IMR-90 (cell line): ENCODE measurements at regions not wholly inside any gene's neighbourhood (a gene's known extent, or its start where the extent isn't known, plus 50 kb on each side); places are given as distances from the start of the nearest gene placed in this dataset.

Source experiments
- ATAC-seq: fragments of 200-7000 bp; cut with Tn5 transposase; 2 replicates; pipeline ENCODE4 v1.9.1; 2020; ENCODE audit warnings: low read depth, mild to moderate bottlenecking, moderate library complexity
- BruUV-seq: library from RNA; stranded (reverse); fragments of 400-500 nt; replicated peaks from 2 replicates; lab custom pipeline; 2021; lab: Mats Ljungman, UMichigan
- CTCF ChIA-PET: fragments of 300-600 bp; formaldehyde crosslinking; extraction: SDS; loops from one replicate; lab custom pipeline; 2021; ENCODE audit warnings: antibody characterized with exemption; lab: Yijun Ruan, JAX
- POLR2A ChIA-PET: fragments of 300-600 bp; sonication (Branson Sonifier 250); formaldehyde crosslinking; loops from one replicate; lab custom pipeline; 2022; ENCODE audit warnings: antibody characterized with exemption; ENCODE audit not compliant: unreplicated experiment; lab: Charles Lee
- DNase-seq: peaks from one replicate; pipeline ENCODE4 v3.0.0; 2013
- H2AFZ ChIP-seq: replicated peaks from 2 replicates; pipeline ENCODE3; 2013; ENCODE audit warnings: low read length, mild to moderate bottlenecking; ENCODE audit not compliant: poor library complexity
- H2AK5ac ChIP-seq: 2 replicates; pipeline ENCODE4 v1.6.1; 2013; ENCODE audit warnings: low read depth, low read length, inconsistent platforms
- H2AK9ac ChIP-seq: replicated peaks from 2 replicates; pipeline ENCODE3; 2013; ENCODE audit warnings: mild to moderate bottlenecking, low read depth, low read length, moderate library complexity; ENCODE audit not compliant: poor library complexity
- H2BK120ac ChIP-seq: 2 replicates; pipeline ENCODE4 v1.6.1; 2013; ENCODE audit warnings: low read depth, low read length, inconsistent platforms
- H2BK15ac ChIP-seq: 3 replicates; pipeline ENCODE4 v1.6.1; 2013; ENCODE audit warnings: low read depth, low read length, inconsistent platforms
- H2BK20ac ChIP-seq: 2 replicates; pipeline ENCODE4 v1.6.1; 2013; ENCODE audit warnings: low read depth, mild to moderate bottlenecking, inconsistent platforms, low read length, moderate library complexity
- H2BK5ac ChIP-seq: 2 replicates; pipeline ENCODE4 v1.6.1; 2013; ENCODE audit warnings: mild to moderate bottlenecking, low read depth, low read length, inconsistent platforms; ENCODE audit not compliant: poor library complexity, severe bottlenecking
- H3K14ac ChIP-seq: replicated peaks from 2 replicates; pipeline ENCODE4 v1.6.1; 2013; ENCODE audit warnings: low read depth, low read length, inconsistent platforms
- H3K18ac ChIP-seq: 2 replicates; pipeline ENCODE4 v1.6.1; 2013; ENCODE audit warnings: low read depth, low read length, control low read depth
- H3K23ac ChIP-seq: 2 replicates; pipeline ENCODE4 v1.6.1; 2013; ENCODE audit warnings: low read depth, low read length, inconsistent platforms
- H3K27ac ChIP-seq: 2 replicates; pipeline ENCODE4 v1.5.1; 2013; ENCODE audit warnings: mild to moderate bottlenecking, control low read depth, low read length; ENCODE audit not compliant: insufficient read depth
- H3K27me3 ChIP-seq: 2 replicates; pipeline ENCODE4 v1.6.1; 2013; ENCODE audit warnings: low read length; ENCODE audit not compliant: control insufficient read depth, insufficient read depth
- H3K36me3 ChIP-seq: 2 replicates; pipeline ENCODE4 v1.6.1; 2013; ENCODE audit warnings: low read length, mixed read lengths; ENCODE audit not compliant: control insufficient read depth, insufficient read depth
- H3K4ac ChIP-seq: 2 replicates; pipeline ENCODE4 v1.6.1; 2013; ENCODE audit warnings: low read depth, low read length, inconsistent platforms
- H3K4me1 ChIP-seq: 2 replicates; pipeline ENCODE4 v1.6.1; 2013; ENCODE audit warnings: low read length, mixed read lengths; ENCODE audit not compliant: control insufficient read depth, insufficient read depth
- H3K4me2 ChIP-seq: 2 replicates; pipeline ENCODE4 v1.6.1; 2013; ENCODE audit warnings: low read depth, mild to moderate bottlenecking, control low read depth, low read length, moderate library complexity
- H3K4me3 ChIP-seq: 2 replicates; pipeline ENCODE4 v1.5.1; 2013; ENCODE audit warnings: low read depth, mild to moderate bottlenecking, control low read depth, low read length, moderate library complexity; ENCODE audit not compliant: insufficient read depth
- H3K56ac ChIP-seq: 2 replicates; pipeline ENCODE4 v1.6.1; 2013; ENCODE audit warnings: low read length, inconsistent platforms; ENCODE audit not compliant: insufficient read depth; ENCODE audit errors: extremely low read depth
- H3K79me1 ChIP-seq, 2 experiments: 2 replicates each; pipeline ENCODE4 v1.6.1; 2013; ENCODE audit warnings: low read length in 2 of 2, inconsistent platforms in 1 of 2, low read depth in 1 of 2
- H3K9ac ChIP-seq: 2 replicates; pipeline ENCODE4 v1.6.1; 2013; ENCODE audit warnings: low read depth, low read length, control low read depth
- H3K9me1 ChIP-seq: 2 replicates; pipeline ENCODE4 v1.6.1; 2013; ENCODE audit warnings: low read length, inconsistent platforms; ENCODE audit not compliant: insufficient read depth
- H3K9me3 ChIP-seq: 2 replicates; pipeline ENCODE4 v1.6.1; 2013; ENCODE audit warnings: low read length; ENCODE audit not compliant: control insufficient read depth, insufficient read depth
- H4K20me1 ChIP-seq: 2 replicates; pipeline ENCODE4 v1.6.1; 2013; ENCODE audit warnings: low read length, inconsistent platforms; ENCODE audit not compliant: insufficient read depth
- H4K5ac ChIP-seq: 2 replicates; pipeline ENCODE4 v1.6.1; 2013; ENCODE audit warnings: mild to moderate bottlenecking, low read depth, low read length, control low read depth
- H4K8ac ChIP-seq, 2 experiments: 2 replicates each; pipeline ENCODE4 v1.6.1; 2013; ENCODE audit warnings: low read depth in 2 of 2, low read length in 2 of 2, control low read depth in 1 of 2, inconsistent platforms in 1 of 2
- H4K91ac ChIP-seq: 2 replicates; pipeline ENCODE4 v1.6.1; 2013; ENCODE audit warnings: low read depth, low read length, inconsistent platforms; ENCODE audit not compliant: insufficient read depth
- BHLHE40 ChIP-seq: fragments of 150-350 bp; IDR thresholded peaks from 2 replicates; pipeline ENCODE4 v1.6.1; 2016; ENCODE audit warnings: mild to moderate bottlenecking, low read depth, low read length
- CEBPB ChIP-seq: IDR thresholded peaks from 2 replicates; pipeline ENCODE4 v1.6.1; 2012; ENCODE audit warnings: low read depth, low read length, improper control_type of control experiment
- FOS ChIP-seq: fragments of 150-350 bp; IDR thresholded peaks from 2 replicates; pipeline ENCODE4 v1.6.1; 2016; ENCODE audit warnings: low read depth, low read length
- MAFK ChIP-seq: IDR thresholded peaks from 2 replicates; pipeline ENCODE4 v1.6.1; 2012; ENCODE audit warnings: low read depth, low read length, improper control_type of control experiment
- MAZ ChIP-seq: IDR thresholded peaks from 2 replicates; pipeline ENCODE4 v1.6.1; 2012; ENCODE audit warnings: low read depth, mild to moderate bottlenecking, low read length, improper control_type of control experiment, moderate library complexity, borderline replicate concordance
- MXI1 ChIP-seq: IDR thresholded peaks from 2 replicates; pipeline ENCODE4 v1.6.1; 2012; ENCODE audit warnings: low read depth, mild to moderate bottlenecking, low read length, moderate library complexity, borderline replicate concordance
- NFE2L2 ChIP-seq: fragments of 150-350 bp; IDR thresholded peaks from 2 replicates; pipeline ENCODE4 v1.6.1; 2016; ENCODE audit warnings: low read depth, mild to moderate bottlenecking, low read length
- POLR2A ChIP-seq: IDR thresholded peaks from 2 replicates; pipeline ENCODE4 v1.6.1; 2012; ENCODE audit warnings: mild to moderate bottlenecking, low read depth, low read length
- RAD21 ChIP-seq: IDR thresholded peaks from 2 replicates; pipeline ENCODE4 v1.6.1; 2012; ENCODE audit warnings: low read length, improper control_type of control experiment
- RCOR1 ChIP-seq: IDR thresholded peaks from 2 replicates; pipeline ENCODE4 v1.6.1; 2012; ENCODE audit warnings: mild to moderate bottlenecking, low read length, improper control_type of control experiment; ENCODE audit not compliant: insufficient replicate concordance
- RFX5 ChIP-seq: IDR thresholded peaks from 2 replicates; pipeline ENCODE4 v1.8.0; 2012; ENCODE audit warnings: low read depth, mild to moderate bottlenecking, low read length, moderate library complexity
- SMC3 ChIP-seq: fragments of 150-350 bp; IDR thresholded peaks from 2 replicates; pipeline ENCODE4 v1.6.1; 2016; ENCODE audit warnings: low read depth, mild to moderate bottlenecking, antibody characterized with exemption, low read length, moderate library complexity
- WGBS, 2 experiments: methylation state at CpG; one replicate each; pipeline versions ENCODE4 v1.1.5 to v1.1.7; 2013; ENCODE audit warnings: missing lambda C conversion rate in 2 of 2; ENCODE audit not compliant: insufficient read length in 1 of 2; ENCODE audit errors: extremely low coverage in 2 of 2; 5-methylcytosine and 5-hydroxymethylcytosine counted together
- dilution Hi-C: fragments of 300-500 bp; cut with HindIII; formaldehyde crosslinking; loops from one replicate; pipeline ENCODE4 v1.14.3; 2018; ENCODE audit warnings: low sequenced_read_pairs; ENCODE audit not compliant: unreplicated experiment
- in situ Hi-C: fragments of 300-500 bp; cut with MboI; formaldehyde crosslinking; loops from 3 replicates; pipeline ENCODE4 v1.14.3; 2019; ENCODE audit warnings: low sequenced_read_pairs, inconsistent platforms, mixed read lengths
- intact Hi-C: fragments of 100-400 bp; cut with micrococcal nuclease; formaldehyde crosslinking; loops from 2 replicates; pipeline ENCODE4 v1.10.0; 2022
- TF ChIP-seq, protein P1 (sequence below): conservative IDR thresholded peaks from 2 replicates; pipeline ENCODE4 v1.5.1; 2012; ENCODE audit warnings: mild to moderate bottlenecking, low read depth, low read length, improper control_type of control experiment
- TF ChIP-seq, protein P2 (sequence below): fragments of 150-350 bp; IDR thresholded peaks from 2 replicates; pipeline ENCODE4 v1.6.1; 2016; ENCODE audit warnings: low read depth, mild to moderate bottlenecking, low read length, moderate library complexity, borderline replicate concordance
- TF ChIP-seq, protein P3 (sequence below): fragments of 150-350 bp; IDR thresholded peaks from 2 replicates; pipeline ENCODE4 v1.6.1; 2017; ENCODE audit warnings: mild to moderate bottlenecking, antibody characterized with exemption, low read length, low read depth

DNA sequence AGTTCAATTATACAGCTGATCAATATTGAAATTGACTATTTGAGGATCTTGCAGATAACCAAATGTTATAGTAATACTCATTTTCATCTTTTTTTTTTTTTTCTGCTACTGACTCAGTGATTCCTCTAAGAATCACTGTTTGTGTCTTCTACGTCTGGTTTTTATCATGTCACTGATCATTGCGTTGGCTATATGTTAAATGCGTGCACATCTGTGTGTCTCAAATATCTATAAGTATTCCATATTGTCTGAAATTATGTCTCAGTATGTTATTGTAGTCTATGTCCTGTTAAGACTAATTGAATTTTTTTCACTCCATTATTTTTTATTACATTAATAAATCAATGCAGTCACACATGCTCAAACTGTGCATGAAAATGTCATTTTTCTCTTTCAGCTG lies 200.5 kb downstream of the PCDH20 start:
- no peaks in the 10 kb centered on the region for H3K4me1 ChIP-seq
- H2AK5ac ChIP-seq: no peak overlapping the region
- no peaks in the 10 kb centered on the region for H3K79me1 ChIP-seq
- no peak overlapping the region for H3K27ac ChIP-seq
- H3K4me3 ChIP-seq: no peak overlapping the region
- ATAC-seq (no peak), DNase-seq (no peak)
- no peak overlapping the region for H4K5ac ChIP-seq
- no CpG with 5 or more reads among the region's 3 CpGs for WGBS, 2 experiments
- POLR2A ChIA-PET: no interaction called here
- in situ Hi-C loops (no loop called here), intact Hi-C loops (no loop called here), dilution Hi-C loops (no loop called here)
- no peak overlapping the region for H3K4ac ChIP-seq
- H3K27me3 ChIP-seq: no peaks in the 10 kb centered on the region
- H3K23ac ChIP-seq: no peak overlapping the region
- H2BK5ac ChIP-seq: no peak overlapping the region
- no peak overlapping the region for H2AK9ac ChIP-seq
- CTCF ChIA-PET: no interaction called here
- TF ChIP-seq POLR2A (no peak), MAZ (no peak), BHLHE40 (no peak), SMC3 (no peak), MXI1 (no peak), RFX5 (no peak), RCOR1 (no peak), MAFK (no peak), CEBPB (no peak), NFE2L2 (no peak), RAD21 (no peak), FOS (no peak)
- TF ChIP-seq, protein P1, sequence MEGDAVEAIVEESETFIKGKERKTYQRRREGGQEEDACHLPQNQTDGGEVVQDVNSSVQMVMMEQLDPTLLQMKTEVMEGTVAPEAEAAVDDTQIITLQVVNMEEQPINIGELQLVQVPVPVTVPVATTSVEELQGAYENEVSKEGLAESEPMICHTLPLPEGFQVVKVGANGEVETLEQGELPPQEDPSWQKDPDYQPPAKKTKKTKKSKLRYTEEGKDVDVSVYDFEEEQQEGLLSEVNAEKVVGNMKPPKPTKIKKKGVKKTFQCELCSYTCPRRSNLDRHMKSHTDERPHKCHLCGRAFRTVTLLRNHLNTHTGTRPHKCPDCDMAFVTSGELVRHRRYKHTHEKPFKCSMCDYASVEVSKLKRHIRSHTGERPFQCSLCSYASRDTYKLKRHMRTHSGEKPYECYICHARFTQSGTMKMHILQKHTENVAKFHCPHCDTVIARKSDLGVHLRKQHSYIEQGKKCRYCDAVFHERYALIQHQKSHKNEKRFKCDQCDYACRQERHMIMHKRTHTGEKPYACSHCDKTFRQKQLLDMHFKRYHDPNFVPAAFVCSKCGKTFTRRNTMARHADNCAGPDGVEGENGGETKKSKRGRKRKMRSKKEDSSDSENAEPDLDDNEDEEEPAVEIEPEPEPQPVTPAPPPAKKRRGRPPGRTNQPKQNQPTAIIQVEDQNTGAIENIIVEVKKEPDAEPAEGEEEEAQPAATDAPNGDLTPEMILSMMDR: no peak
- TF ChIP-seq, protein P2, sequence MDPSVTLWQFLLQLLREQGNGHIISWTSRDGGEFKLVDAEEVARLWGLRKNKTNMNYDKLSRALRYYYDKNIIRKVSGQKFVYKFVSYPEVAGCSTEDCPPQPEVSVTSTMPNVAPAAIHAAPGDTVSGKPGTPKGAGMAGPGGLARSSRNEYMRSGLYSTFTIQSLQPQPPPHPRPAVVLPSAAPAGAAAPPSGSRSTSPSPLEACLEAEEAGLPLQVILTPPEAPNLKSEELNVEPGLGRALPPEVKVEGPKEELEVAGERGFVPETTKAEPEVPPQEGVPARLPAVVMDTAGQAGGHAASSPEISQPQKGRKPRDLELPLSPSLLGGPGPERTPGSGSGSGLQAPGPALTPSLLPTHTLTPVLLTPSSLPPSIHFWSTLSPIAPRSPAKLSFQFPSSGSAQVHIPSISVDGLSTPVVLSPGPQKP: no peak
- TF ChIP-seq, protein P3, sequence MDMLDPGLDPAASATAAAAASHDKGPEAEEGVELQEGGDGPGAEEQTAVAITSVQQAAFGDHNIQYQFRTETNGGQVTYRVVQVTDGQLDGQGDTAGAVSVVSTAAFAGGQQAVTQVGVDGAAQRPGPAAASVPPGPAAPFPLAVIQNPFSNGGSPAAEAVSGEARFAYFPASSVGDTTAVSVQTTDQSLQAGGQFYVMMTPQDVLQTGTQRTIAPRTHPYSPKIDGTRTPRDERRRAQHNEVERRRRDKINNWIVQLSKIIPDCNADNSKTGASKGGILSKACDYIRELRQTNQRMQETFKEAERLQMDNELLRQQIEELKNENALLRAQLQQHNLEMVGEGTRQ: no peak
- no peaks in the 10 kb centered on the region for H3K9me3 ChIP-seq
- no peak overlapping the region for H3K4me2 ChIP-seq
- no peak overlapping the region for H3K56ac ChIP-seq
- H4K8ac ChIP-seq: no peak overlapping the region
- H2BK20ac ChIP-seq: no peak overlapping the region
- H3K9me1 ChIP-seq: no peaks in the 10 kb centered on the region
- no peak overlapping the region for H3K14ac ChIP-seq
- no TSS peak for BruUV-seq
- no peak overlapping the region for H2BK120ac ChIP-seq
- H4K20me1 ChIP-seq: no peaks in the 10 kb centered on the region
- no peak overlapping the region for H3K18ac ChIP-seq
- H4K91ac ChIP-seq: no peak overlapping the region
- no peak overlapping the region for H3K9ac ChIP-seq
- no peak overlapping the region for H2AFZ ChIP-seq
- H2BK15ac ChIP-seq: no peak overlapping the region
- no peaks in the 10 kb centered on the region for H3K36me3 ChIP-seq
